ENCODE measurements at regions not wholly inside any gene's neighbourhood (a gene's known extent, or its start where the extent isn't known, plus 50 kb on each side); places are given as distances from the start of the nearest gene placed in this dataset.

GRCh38 chr9:7376833-7377232 lies 422.7 kb downstream of the DMAC1 start (continued):
- TF ChIP-seq HNRNPK (IDR thresholded peaks at IDR 0.05; ENCODE audit: low read depth, low read length, poor library complexity, severe bottlenecking), result no peak

DNA sequence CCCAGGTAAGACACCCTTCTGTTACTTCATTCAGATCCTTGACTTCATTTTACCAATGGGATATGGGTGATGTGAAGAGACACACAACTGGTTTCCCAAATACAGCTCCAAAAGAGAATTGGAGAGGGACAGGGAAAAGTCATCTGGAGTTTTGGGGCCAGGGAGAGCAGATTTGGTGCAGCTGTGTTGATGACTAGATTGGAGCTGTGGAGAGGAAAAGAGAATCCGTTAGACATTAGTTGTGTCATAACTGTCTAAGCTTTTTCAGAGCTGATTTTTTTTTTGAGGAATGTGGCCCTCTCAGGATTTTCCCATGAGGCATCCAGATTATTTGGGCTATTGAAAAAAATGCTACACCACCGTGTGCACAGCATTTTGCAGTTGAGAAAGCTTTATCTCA lies 423.4 kb downstream of the DMAC1 start:
- H2AFZ ChIP-seq (ENCODE audit: low read length), result no peak overlapping the region
- POLR2A ChIA-PET, result no interaction called here
- no peak overlapping the region for H3K4me2 ChIP-seq (ENCODE audit: low read depth, low read length)
- no peak overlapping the region for H3K4me3 ChIP-seq (replicated peaks in 1 of 3; ENCODE audit: insufficient read depth in 1 of 3, low read depth in 2 of 3, low read length in 3 of 3)
- no peak overlapping the region for H3K9ac ChIP-seq (ENCODE audit: insufficient read depth, low read depth, low read length)
- intact Hi-C loops (cut with micrococcal nuclease; ENCODE audit: unreplicated experiment) (no loop called here), in situ Hi-C loops (cut with HindIII; ENCODE audit: extremely low pct_ligation_motif_present, low pct_unique_long_range_greater_than_20kb) (no loop called here)
- WGBS (ENCODE audit: low lambda C conversion rate), result 4% methylated on average over 2 of the region's 2 CpGs
- no peaks in the 10 kb centered on the region for H3K79me2 ChIP-seq (ENCODE audit: insufficient read depth, low read length)
- no peak for TF ChIP-seq ZNF564 (CRISPR knock-in tag; IDR thresholded peaks at IDR 0.05)
- TF ChIP-seq ZNF296 (CRISPR knock-in tag; conservative IDR thresholded peaks at IDR 0.05), result no peak
- TF ChIP-seq SIX4 (CRISPR knock-in tag; IDR thresholded peaks at IDR 0.05), result no peak
- TF ChIP-seq HNF4A (CRISPR knock-in tag; IDR thresholded peaks at IDR 0.05), result no peak
- TF ChIP-seq NR2F2 (IDR thresholded peaks at IDR 0.05; ENCODE audit: borderline replicate concordance, low read depth), result no peak
- TF ChIP-seq SRSF1 (optimal IDR thresholded peaks at IDR 0.05; ENCODE audit: low read depth, low read length), result no peak
- no peak for TF ChIP-seq JUN (CRISPR knock-in tag; IDR thresholded peaks at IDR 0.05)
- TF ChIP-seq, protein P1, sequence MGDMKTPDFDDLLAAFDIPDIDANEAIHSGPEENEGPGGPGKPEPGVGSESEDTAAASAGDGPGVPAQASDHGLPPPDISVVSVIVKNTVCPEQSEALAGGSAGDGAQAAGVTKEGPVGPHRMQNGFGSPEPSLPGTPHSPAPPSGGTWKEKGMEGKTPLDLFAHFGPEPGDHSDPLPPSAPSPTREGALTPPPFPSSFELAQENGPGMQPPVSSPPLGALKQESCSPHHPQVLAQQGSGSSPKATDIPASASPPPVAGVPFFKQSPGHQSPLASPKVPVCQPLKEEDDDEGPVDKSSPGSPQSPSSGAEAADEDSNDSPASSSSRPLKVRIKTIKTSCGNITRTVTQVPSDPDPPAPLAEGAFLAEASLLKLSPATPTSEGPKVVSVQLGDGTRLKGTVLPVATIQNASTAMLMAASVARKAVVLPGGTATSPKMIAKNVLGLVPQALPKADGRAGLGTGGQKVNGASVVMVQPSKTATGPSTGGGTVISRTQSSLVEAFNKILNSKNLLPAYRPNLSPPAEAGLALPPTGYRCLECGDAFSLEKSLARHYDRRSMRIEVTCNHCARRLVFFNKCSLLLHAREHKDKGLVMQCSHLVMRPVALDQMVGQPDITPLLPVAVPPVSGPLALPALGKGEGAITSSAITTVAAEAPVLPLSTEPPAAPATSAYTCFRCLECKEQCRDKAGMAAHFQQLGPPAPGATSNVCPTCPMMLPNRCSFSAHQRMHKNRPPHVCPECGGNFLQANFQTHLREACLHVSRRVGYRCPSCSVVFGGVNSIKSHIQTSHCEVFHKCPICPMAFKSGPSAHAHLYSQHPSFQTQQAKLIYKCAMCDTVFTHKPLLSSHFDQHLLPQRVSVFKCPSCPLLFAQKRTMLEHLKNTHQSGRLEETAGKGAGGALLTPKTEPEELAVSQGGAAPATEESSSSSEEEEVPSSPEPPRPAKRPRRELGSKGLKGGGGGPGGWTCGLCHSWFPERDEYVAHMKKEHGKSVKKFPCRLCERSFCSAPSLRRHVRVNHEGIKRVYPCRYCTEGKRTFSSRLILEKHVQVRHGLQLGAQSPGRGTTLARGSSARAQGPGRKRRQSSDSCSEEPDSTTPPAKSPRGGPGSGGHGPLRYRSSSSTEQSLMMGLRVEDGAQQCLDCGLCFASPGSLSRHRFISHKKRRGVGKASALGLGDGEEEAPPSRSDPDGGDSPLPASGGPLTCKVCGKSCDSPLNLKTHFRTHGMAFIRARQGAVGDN (CRISPR knock-in tag; IDR thresholded peaks at IDR 0.05), result no peak
- TF ChIP-seq EHMT2 (IDR thresholded peaks at IDR 0.05; ENCODE audit: borderline replicate concordance, low read depth, low read length), result no peak
- no peak for TF ChIP-seq ZNF670 (CRISPR knock-in tag; IDR thresholded peaks at IDR 0.05; ENCODE audit: borderline replicate concordance)
- no peak for TF ChIP-seq NRL (CRISPR knock-in tag; IDR thresholded peaks at IDR 0.05; ENCODE audit: borderline replicate concordance)
- TF ChIP-seq ZNF773 (CRISPR knock-in tag; IDR thresholded peaks at IDR 0.05; ENCODE audit: borderline replicate concordance), result no peak
- DNase-seq (ENCODE audit: low spot score), result no peak
- no peaks in the 10 kb centered on the region for H3K36me3 ChIP-seq (replicated peaks in 1 of 2; ENCODE audit: control insufficient read depth in 1 of 2, insufficient read depth in 2 of 2, low read length in 2 of 2)
- no peak for FAIRE-seq
- CTCF ChIA-PET (ENCODE audit: low intra/inter-chr PET ratio, low total read pairs), result no interaction called here
- no peak overlapping the region for H3K27ac ChIP-seq (ENCODE audit: extremely low read length, insufficient read depth, low read length)
- ATAC-seq, result no peak
- BruUV-seq (replicated peaks), result no TSS peak
- peaks cover 7% of the 10 kb centered on the region; the same call in 1 of the 2 replicates for H3K4me1 ChIP-seq (ENCODE audit: insufficient read depth, low read length)
- H4K20me1 ChIP-seq (ENCODE audit: insufficient read depth, low read length), result no peaks in the 10 kb centered on the region
- no peaks in the 10 kb centered on the region for H3K9me3 ChIP-seq (ENCODE audit: low read length)
- H3K27me3 ChIP-seq (ENCODE audit: control insufficient read depth in 1 of 2, insufficient read depth in 2 of 2, low read length in 2 of 2), result no peaks in the 10 kb centered on the region

Measured in HepG2 (cell line).